Activated T-helper 17 cell treated with anti-CD3 and anti-CD28 coated beads, Interleukin-2, amount 50 U/mL, for 72 hours (primary cell): ENCODE measurements at regions not wholly inside any gene's neighbourhood (a gene's known extent, or its start where the extent isn't known, plus 50 kb on each side); places are given as distances from the start of the nearest gene placed in this dataset.
"Not testable (repeated sequence)": the region's sequence is repeated elsewhere in the genome, so short reads cannot be mapped to it uniquely, and the experiment has no call there.

ENCODE experiments used
- ATAC-seq: fragments of 150-1000 bp; cut with Tn5 transposase; replicated peaks from 2 replicates; pipeline ENCODE4 v1.10.0; 2021; ENCODE audit warnings: mild to moderate bottlenecking, moderate library complexity
- H3K27ac Mint-ChIP-seq: one replicate; pipeline ENCODE4 v1.8.0; 2022; ENCODE audit warnings: mixed read lengths
- H3K27me3 Mint-ChIP-seq: one replicate; pipeline ENCODE4 v1.8.0; 2022; ENCODE audit warnings: mixed read lengths
- H3K36me3 Mint-ChIP-seq: one replicate; pipeline ENCODE4 v1.8.0; 2022; ENCODE audit warnings: low read depth, mild to moderate bottlenecking, mixed read lengths
- H3K4me1 Mint-ChIP-seq: one replicate; pipeline ENCODE4 v1.8.0; 2022; ENCODE audit warnings: mixed read lengths
- H3K4me3 Mint-ChIP-seq: one replicate; pipeline ENCODE4 v1.8.0; 2022; ENCODE audit warnings: mild to moderate bottlenecking, mixed read lengths
- H3K9me3 Mint-ChIP-seq: one replicate; pipeline ENCODE4 v1.8.0; 2022; ENCODE audit warnings: mixed read lengths

GRCh38 chr2:198307093-198307492, 502.7 kb downstream of the PLCL1 start:
- Mint-ChIP-seq H3K9me3 (no peaks in the 10 kb centered on the region), H3K4me1 (no peaks in the 10 kb centered on the region), H3K36me3 (no peaks in the 10 kb centered on the region), H3K27me3 (peaks cover 19% of the 10 kb centered on the region), H3K27ac (no peak overlapping the region), H3K4me3 (no peak overlapping the region)
- no peak for ATAC-seq

- ATAC-seq = no peak
- Mint-ChIP-seq H3K27me3 (peaks cover 19% of the 10 kb centered on the region), H3K9me3 (no peaks in the 10 kb centered on the region), H3K4me1 (no peaks in the 10 kb centered on the region), H3K4me3 (no peak overlapping the region), H3K36me3 (no peaks in the 10 kb centered on the region), H3K27ac (no peak overlapping the region)
Measured at GRCh38 chr2:198304859-198305258, 500.5 kb downstream of the PLCL1 start.

DNA sequence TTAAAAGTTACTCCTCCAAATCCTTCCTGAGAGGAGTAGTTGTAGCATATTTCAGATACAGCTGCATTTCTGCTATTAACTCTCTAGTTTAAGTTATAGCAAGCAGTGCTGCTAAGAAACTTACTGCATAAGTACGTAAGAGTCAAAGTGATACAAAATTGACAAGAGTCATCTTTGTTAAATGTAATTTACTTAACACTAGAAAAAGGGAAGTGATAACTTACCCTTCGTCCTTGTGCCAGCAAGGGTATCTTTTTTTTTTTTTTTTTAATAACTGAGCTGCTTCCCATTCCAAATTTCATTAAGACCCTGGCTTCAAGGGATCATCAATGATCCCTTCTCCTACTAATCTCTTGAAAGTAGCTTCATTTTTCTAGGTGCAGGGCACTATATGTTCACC, 493.0 kb downstream of the PLCL1 start:
- H3K4me1 Mint-ChIP-seq = no peaks in the 10 kb centered on the region
- no peaks in the 10 kb centered on the region for H3K27me3 Mint-ChIP-seq
- ATAC-seq = no peak
- no peaks in the 10 kb centered on the region for H3K9me3 Mint-ChIP-seq
- H3K4me3 Mint-ChIP-seq = no peak overlapping the region
- no peak overlapping the region for H3K27ac Mint-ChIP-seq
- H3K36me3 Mint-ChIP-seq = no peaks in the 10 kb centered on the region

DNA sequence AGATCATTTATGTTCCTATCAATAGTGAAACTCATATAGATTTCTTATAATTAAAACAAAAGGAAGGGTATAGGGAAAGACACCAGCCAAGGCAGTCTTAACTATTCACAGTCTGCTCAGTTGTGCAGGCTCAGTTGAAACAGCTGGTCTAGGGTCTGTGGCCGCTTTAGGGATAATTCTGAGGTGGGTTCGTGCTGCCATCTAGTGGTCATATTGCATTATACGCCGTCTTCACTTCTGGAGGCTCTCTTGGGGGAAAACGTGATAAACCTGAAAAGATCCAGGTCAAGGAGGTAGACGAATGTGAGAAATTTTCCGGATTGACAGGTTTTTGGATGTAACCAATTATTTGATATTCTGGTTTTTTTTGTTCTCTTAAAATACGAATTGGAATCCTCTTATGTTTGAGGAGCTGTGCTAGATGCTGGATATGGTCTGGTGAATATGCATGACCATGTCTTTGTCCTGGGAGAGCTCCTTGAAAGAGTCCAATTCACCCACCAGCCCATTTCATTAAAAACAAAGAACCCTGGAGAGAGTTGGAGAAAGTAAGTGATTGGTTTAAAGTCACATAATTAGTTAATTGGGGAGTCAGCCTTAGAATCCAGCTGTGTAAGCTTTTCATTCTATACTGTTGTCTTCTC, 492.4 kb downstream of the PLCL1 start:
- Mint-ChIP-seq H3K27me3 (no peaks in the 10 kb centered on the region), H3K36me3 (no peaks in the 10 kb centered on the region), H3K4me1 (no peaks in the 10 kb centered on the region), H3K4me3 (no peak overlapping the region), H3K9me3 (no peaks in the 10 kb centered on the region), H3K27ac (no peak overlapping the region)
- peak; percentile 65 for ATAC-seq

DNA sequence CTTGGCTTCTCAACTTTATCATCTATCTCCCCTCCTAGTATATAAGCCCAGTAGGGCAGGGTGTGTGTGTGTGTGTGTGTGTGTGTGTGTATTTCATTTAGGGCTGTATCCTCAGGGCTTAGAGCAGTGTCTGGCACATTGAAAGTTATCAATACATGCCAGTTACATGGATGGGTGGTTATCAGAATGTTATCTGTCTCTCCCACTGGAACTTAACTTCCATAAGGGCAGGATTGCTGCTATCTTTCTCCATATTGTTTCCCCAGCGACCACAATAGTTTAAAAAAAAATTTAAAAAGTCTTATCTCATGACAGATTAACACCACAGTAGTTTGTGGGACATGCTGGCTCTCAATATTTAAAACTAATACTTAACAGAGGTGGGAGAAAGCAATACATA, 488.9 kb downstream of the PLCL1 start:
- no peaks in the 10 kb centered on the region for H3K4me1 Mint-ChIP-seq
- no peak for ATAC-seq
- no peaks in the 10 kb centered on the region for H3K36me3 Mint-ChIP-seq
- H3K27me3 Mint-ChIP-seq = peaks cover 6% of the 10 kb centered on the region
- no peak overlapping the region for H3K4me3 Mint-ChIP-seq
- H3K27ac Mint-ChIP-seq = no peak overlapping the region
- H3K9me3 Mint-ChIP-seq = no peaks in the 10 kb centered on the region

DNA sequence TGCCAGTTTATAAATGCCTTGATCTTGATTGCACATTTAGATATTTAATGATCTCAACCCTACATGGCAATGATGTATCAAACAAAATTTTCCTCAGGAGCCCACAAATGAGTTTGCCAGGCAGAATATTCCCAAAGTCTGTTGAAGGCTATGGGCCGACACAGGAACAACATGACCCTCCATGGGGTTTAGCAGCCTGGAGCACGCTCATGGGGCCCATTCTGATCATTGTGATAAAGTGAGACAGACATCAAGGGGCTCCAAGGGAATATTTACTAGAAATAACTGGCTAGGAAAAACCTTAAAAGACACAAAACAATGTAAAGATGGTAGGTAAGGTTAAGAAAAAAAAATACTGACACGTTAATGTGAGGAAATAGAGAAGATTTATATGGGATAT, 485.4 kb downstream of the PLCL1 start:
- ATAC-seq = no peak
- Mint-ChIP-seq H3K4me1 (no peaks in the 10 kb centered on the region), H3K36me3 (no peaks in the 10 kb centered on the region), H3K4me3 (no peak overlapping the region), H3K27me3 (peaks cover 9% of the 10 kb centered on the region), H3K9me3 (no peaks in the 10 kb centered on the region), H3K27ac (no peak overlapping the region)

DNA sequence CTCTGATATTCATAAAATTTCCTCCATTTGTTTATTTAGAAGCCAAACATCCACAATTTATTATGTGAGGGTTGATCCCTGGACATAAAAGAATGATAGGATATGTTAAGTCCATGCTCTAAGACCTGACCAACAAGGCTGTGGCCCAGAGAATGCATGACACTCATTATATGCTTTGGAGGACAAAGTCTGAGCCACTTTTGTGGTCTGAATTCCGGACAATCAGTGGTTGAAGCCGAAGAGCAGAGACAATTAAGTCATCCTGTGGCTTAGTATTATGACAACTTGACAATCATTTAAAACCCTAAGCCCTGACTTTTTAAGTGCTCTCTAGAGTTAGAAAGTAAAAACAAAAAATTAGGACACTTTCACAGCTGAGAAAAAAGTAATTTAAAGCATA, 483.3 kb downstream of the PLCL1 start:
- Mint-ChIP-seq H3K9me3 (no peaks in the 10 kb centered on the region), H3K4me3 (no peak overlapping the region), H3K4me1 (no peaks in the 10 kb centered on the region), H3K27me3 (peaks cover 22% of the 10 kb centered on the region), H3K27ac (no peak overlapping the region), H3K36me3 (no peaks in the 10 kb centered on the region)
- no peak for ATAC-seq

- ATAC-seq = no peak
- Mint-ChIP-seq H3K9me3 (no peaks in the 10 kb centered on the region), H3K36me3 (no peaks in the 10 kb centered on the region), H3K27ac (no peak overlapping the region), H3K4me1 (no peaks in the 10 kb centered on the region), H3K4me3 (no peak overlapping the region), H3K27me3 (peaks cover 35% of the 10 kb centered on the region)
Measured at GRCh38 chr2:198285216-198285615, 480.8 kb downstream of the PLCL1 start.

GRCh38 chr2:198283146-198283545, 478.8 kb downstream of the PLCL1 start:
- Mint-ChIP-seq H3K4me1 (no peaks in the 10 kb centered on the region), H3K27ac (no peak overlapping the region), H3K27me3 (peaks cover 30% of the 10 kb centered on the region), H3K4me3 (no peak overlapping the region), H3K9me3 (no peaks in the 10 kb centered on the region), H3K36me3 (no peaks in the 10 kb centered on the region)
- ATAC-seq = no peak

DNA sequence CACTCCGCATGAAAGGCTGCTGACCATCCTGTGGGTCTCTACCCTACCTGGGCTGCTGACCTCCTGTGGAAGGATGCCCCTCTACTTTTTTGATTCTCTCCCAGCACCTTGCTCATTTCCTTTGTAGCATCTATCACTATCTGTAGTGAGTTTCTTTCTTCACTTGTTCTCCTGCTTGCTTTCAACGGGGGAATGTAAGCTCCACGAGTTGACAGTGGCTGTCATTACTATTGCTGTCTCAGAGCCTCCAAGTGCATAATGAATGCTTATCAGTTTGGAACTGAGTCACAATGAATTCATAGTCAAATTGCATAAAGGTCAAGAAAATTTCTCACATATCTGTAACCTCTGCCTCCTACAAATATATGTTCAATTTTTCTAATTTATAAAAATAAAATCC, 477.7 kb downstream of the PLCL1 start:
- Mint-ChIP-seq H3K27ac (no peak overlapping the region), H3K4me1 (no peaks in the 10 kb centered on the region), H3K36me3 (no peaks in the 10 kb centered on the region), H3K4me3 (no peak overlapping the region), H3K9me3 (no peaks in the 10 kb centered on the region), H3K27me3 (peaks cover 30% of the 10 kb centered on the region)
- no peak for ATAC-seq

- Mint-ChIP-seq H3K27ac (no peak overlapping the region), H3K9me3 (no peaks in the 10 kb centered on the region), H3K27me3 (peaks cover 27% of the 10 kb centered on the region), H3K36me3 (no peaks in the 10 kb centered on the region), H3K4me3 (no peak overlapping the region), H3K4me1 (no peaks in the 10 kb centered on the region)
- ATAC-seq = no peak
Measured at GRCh38 chr2:198280145-198280544, 475.8 kb downstream of the PLCL1 start.

- H3K27me3 Mint-ChIP-seq = peaks cover 23% of the 10 kb centered on the region
- no peak for ATAC-seq
- H3K27ac Mint-ChIP-seq = no peak overlapping the region
Measured at GRCh38 chr2:198279026-198279425, 474.6 kb downstream of the PLCL1 start.

DNA sequence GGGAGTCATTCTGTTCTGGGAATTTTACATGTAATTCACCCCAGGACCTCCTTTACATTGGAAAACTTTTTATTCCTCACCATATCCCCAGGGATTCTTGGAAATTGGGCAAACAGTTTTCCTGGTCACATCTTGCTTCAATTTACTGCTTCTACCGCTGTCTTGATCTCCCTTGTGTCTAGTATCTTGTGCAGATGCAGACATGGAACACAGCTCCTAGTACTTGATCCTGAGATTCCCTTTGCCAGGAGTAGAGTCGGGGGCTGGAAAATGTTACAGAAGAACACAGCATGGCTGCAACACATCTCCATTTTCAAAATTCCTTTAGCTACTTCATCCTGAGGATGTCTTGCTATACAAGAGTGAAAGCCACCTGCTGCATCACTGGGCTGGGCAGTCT, 472.8 kb downstream of the PLCL1 start:
- Mint-ChIP-seq H3K36me3 (no peaks in the 10 kb centered on the region), H3K9me3 (no peaks in the 10 kb centered on the region), H3K4me1 (no peaks in the 10 kb centered on the region), H3K4me3 (no peak overlapping the region), H3K27ac (no peak overlapping the region), H3K27me3 (peaks cover 12% of the 10 kb centered on the region)
- ATAC-seq = no peak

More at GRCh38 chr2:198279026-198279425, 474.6 kb downstream of the PLCL1 start:
- Mint-ChIP-seq H3K4me1 (no peaks in the 10 kb centered on the region), H3K9me3 (no peaks in the 10 kb centered on the region), H3K4me3 (no peak overlapping the region), H3K36me3 (no peaks in the 10 kb centered on the region)

- Mint-ChIP-seq H3K27ac (no peak overlapping the region), H3K36me3 (no peaks in the 10 kb centered on the region), H3K4me3 (no peak overlapping the region), H3K9me3 (peaks cover 3% of the 10 kb centered on the region), H3K27me3 (peaks cover 8% of the 10 kb centered on the region), H3K4me1 (no peaks in the 10 kb centered on the region)
- no peak for ATAC-seq
Measured at GRCh38 chr2:198273660-198274059, 469.3 kb downstream of the PLCL1 start.

- not testable (repeated sequence) for H3K9me3 Mint-ChIP-seq
Measured at GRCh38 chr2:198270157-198270556, 465.8 kb downstream of the PLCL1 start.

GRCh38 chr2:198268519-198268918, 464.1 kb downstream of the PLCL1 start:
- ATAC-seq = no peak
- peaks cover 13% of the 10 kb centered on the region for H3K27me3 Mint-ChIP-seq
- H3K36me3 Mint-ChIP-seq = no peaks in the 10 kb centered on the region
- no peak overlapping the region for H3K4me3 Mint-ChIP-seq
- H3K4me1 Mint-ChIP-seq = no peaks in the 10 kb centered on the region
- H3K27ac Mint-ChIP-seq = no peak overlapping the region
- H3K9me3 Mint-ChIP-seq = peaks cover 3% of the 10 kb centered on the region

More at GRCh38 chr2:198270157-198270556, 465.8 kb downstream of the PLCL1 start:
- H3K27ac Mint-ChIP-seq, H3K4me1 Mint-ChIP-seq, H3K4me3 Mint-ChIP-seq, ATAC-seq, H3K36me3 Mint-ChIP-seq: not testable (repeated sequence)
- peaks cover 13% of the 10 kb centered on the region for H3K27me3 Mint-ChIP-seq
